GM12878 (cell line): ENCODE measurements at regions not wholly inside any gene's neighbourhood (a gene's known extent, or its start where the extent isn't known, plus 50 kb on each side); places are given as distances from the start of the nearest gene placed in this dataset.
"Not testable (repeated sequence)": the region's sequence is repeated elsewhere in the genome, so short reads cannot be mapped to it uniquely, and the experiment has no call there.

Experiments used
- BACH1 ChIP-seq: fragments of 450-650 bp; IDR thresholded peaks from 2 replicates; pipeline ENCODE4 v1.6.1; 2017; ENCODE audit warnings: mild to moderate bottlenecking, borderline replicate concordance
- GABPA ChIP-seq: IDR thresholded peaks from 2 replicates; pipeline ENCODE4 v1.6.1; 2014; ENCODE audit warnings: antibody characterized with exemption, low read depth, mild to moderate bottlenecking, inconsistent platforms
- IRF4 ChIP-seq: IDR thresholded peaks from 2 replicates; pipeline ENCODE4 v1.6.1; 2011; ENCODE audit warnings: low read depth, low read length
- MEF2A ChIP-seq: IDR thresholded peaks from 2 replicates; pipeline ENCODE4 v1.6.1; 2011; ENCODE audit warnings: low read depth, mild to moderate bottlenecking, low read length, moderate library complexity; ENCODE audit not compliant: insufficient read depth
- POLR2A ChIP-seq: IDR thresholded peaks from 2 replicates; pipeline ENCODE4 v1.6.1; 2011; ENCODE audit warnings: low read depth, mild to moderate bottlenecking, low read length
- POLR2AphosphoS5 ChIP-seq: IDR thresholded peaks from 2 replicates; pipeline ENCODE4 v1.6.1; 2011; ENCODE audit warnings: mild to moderate bottlenecking, low read length, inconsistent platforms
- TF ChIP-seq, protein P1 (sequence below), 3 experiments: IDR thresholded peaks in 2 of 3; conservative IDR thresholded peaks in 1 of 3; 2 replicates each; pipeline ENCODE4 v1.5.1; 2011; ENCODE audit warnings: low read depth in 3 of 3, low read length in 3 of 3, mild to moderate bottlenecking in 3 of 3, control low read depth in 2 of 3, moderate library complexity in 2 of 3, inconsistent platforms in 1 of 3, mixed read lengths in 1 of 3; ENCODE audit not compliant: control insufficient read depth in 2 of 3, insufficient read depth in 1 of 3; ENCODE audit errors: extremely low read depth in 1 of 3

DNA sequence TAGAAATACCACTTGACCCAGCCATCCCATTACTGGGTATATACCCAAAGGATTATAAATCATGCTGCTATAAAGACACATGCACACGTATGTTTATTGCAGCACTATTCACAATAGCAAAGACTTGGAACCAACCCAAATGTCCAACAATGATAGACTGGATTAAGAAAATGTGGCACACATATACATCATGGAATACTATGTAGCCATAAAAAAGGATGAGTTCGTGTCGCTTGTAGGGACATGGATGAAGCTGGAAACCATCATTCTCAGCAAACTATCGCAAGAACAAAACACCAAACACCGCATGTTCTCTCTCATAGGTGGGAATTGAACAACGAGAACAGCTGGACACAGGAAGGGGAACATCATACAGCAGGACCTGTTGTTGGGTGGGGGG is 68.1 kb upstream of the PLEKHG4B start:
- TF ChIP-seq POLR2AphosphoS5, IRF4, BACH1, POLR2A, GABPA, MEF2A: not testable (repeated sequence)
- TF ChIP-seq, protein P1, sequence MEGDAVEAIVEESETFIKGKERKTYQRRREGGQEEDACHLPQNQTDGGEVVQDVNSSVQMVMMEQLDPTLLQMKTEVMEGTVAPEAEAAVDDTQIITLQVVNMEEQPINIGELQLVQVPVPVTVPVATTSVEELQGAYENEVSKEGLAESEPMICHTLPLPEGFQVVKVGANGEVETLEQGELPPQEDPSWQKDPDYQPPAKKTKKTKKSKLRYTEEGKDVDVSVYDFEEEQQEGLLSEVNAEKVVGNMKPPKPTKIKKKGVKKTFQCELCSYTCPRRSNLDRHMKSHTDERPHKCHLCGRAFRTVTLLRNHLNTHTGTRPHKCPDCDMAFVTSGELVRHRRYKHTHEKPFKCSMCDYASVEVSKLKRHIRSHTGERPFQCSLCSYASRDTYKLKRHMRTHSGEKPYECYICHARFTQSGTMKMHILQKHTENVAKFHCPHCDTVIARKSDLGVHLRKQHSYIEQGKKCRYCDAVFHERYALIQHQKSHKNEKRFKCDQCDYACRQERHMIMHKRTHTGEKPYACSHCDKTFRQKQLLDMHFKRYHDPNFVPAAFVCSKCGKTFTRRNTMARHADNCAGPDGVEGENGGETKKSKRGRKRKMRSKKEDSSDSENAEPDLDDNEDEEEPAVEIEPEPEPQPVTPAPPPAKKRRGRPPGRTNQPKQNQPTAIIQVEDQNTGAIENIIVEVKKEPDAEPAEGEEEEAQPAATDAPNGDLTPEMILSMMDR (IDR thresholded peaks at IDR 0.05 in 2 of 3, conservative IDR thresholded peaks at IDR 0.05 in 1 of 3; ENCODE audit: control insufficient read depth in 2 of 3, extremely low read depth in 1 of 3, insufficient read depth in 1 of 3, low read depth in 3 of 3, low read length in 3 of 3): not testable (repeated sequence)
